Neural progenitor cell (in vitro differentiated cells): ENCODE measurements at regions not wholly inside any gene's neighbourhood (a gene's known extent, or its start where the extent isn't known, plus 50 kb on each side); places are given as distances from the start of the nearest gene placed in this dataset.

Experiments
- CTCF ChIP-seq: fragments of 200-600 bp; sonication (generic); IDR thresholded peaks from 2 replicates; pipeline ENCODE4 v1.5.1; 2017; ENCODE audit warnings: antibody characterized with exemption, mild to moderate bottlenecking
- EZH2 ChIP-seq: fragments of 200-600 bp; sonication (generic); IDR thresholded peaks from 2 replicates; pipeline ENCODE4 v1.6.1; 2017; ENCODE audit warnings: antibody characterized with exemption, mild to moderate bottlenecking, moderate library complexity
- EZH2phosphoT487 ChIP-seq: fragments of 200-600 bp; sonication (generic); IDR thresholded peaks from 2 replicates; pipeline ENCODE4 v1.6.1; 2017; ENCODE audit warnings: antibody characterized with exemption

GRCh38 chr7:106372595-106373318 lies 88.0 kb upstream of the NAMPT start:
- no peak for TF ChIP-seq CTCF
- TF ChIP-seq EZH2phosphoT487 = no peak
- TF ChIP-seq EZH2 = no peak
